D721Med (cell line): ENCODE measurements at regions not wholly inside any gene's neighbourhood (a gene's known extent, or its start where the extent isn't known, plus 50 kb on each side); places are given as distances from the start of the nearest gene placed in this dataset.

ENCODE experiments used
- DNase-seq: peaks from one replicate; pipeline ENCODE4 v3.0.0; 2011; ENCODE audit warnings: low spot score; ENCODE audit not compliant: insufficient read length
- FAIRE-seq: peaks from 2 replicates; lab custom pipeline; 2011; peaks lifted over from hg19 to GRCh38; lab: Jason Lieb, UNC
- CTCF ChIP-seq: IDR thresholded peaks from 2 replicates; pipeline ENCODE4 v1.5.1; 2012; ENCODE audit warnings: mild to moderate bottlenecking, control low read depth; ENCODE audit not compliant: insufficient read depth; ENCODE audit errors: missing control alignments

GRCh38 chr18:8943900-8944870 is 158.3 kb upstream of the NDUFV2 start:
- TF ChIP-seq CTCF: no peak
- DNase-seq (no peak), FAIRE-seq (no peak)

- FAIRE-seq: no peak
Measured at GRCh38 chr18:8944871-8945245, 157.6 kb upstream of the NDUFV2 start.

GRCh38 chr18:8945514-8945913 is 157.0 kb upstream of the NDUFV2 start:
- no peak for TF ChIP-seq CTCF
- DNase-seq (no peak), FAIRE-seq (no peak)

More at GRCh38 chr18:8944871-8945245, 157.6 kb upstream of the NDUFV2 start:
- TF ChIP-seq CTCF: no peak
- no peak for DNase-seq

GRCh38 chr18:8946066-8946838 is 156.2 kb upstream of the NDUFV2 start:
- no peak for FAIRE-seq
- no peak for DNase-seq
- TF ChIP-seq CTCF: no peak

- FAIRE-seq (no peak), DNase-seq (no peak)
- TF ChIP-seq CTCF: no peak
Measured at GRCh38 chr18:8947566-8947965, 154.9 kb upstream of the NDUFV2 start.

GRCh38 chr18:8948011-8948410 is 154.5 kb upstream of the NDUFV2 start:
- FAIRE-seq (no peak), DNase-seq (no peak)
- no peak for TF ChIP-seq CTCF
